Endothelial cell of umbilical vein (primary cell): ENCODE measurements at regions not wholly inside any gene's neighbourhood (a gene's known extent, or its start where the extent isn't known, plus 50 kb on each side); places are given as distances from the start of the nearest gene placed in this dataset.

Experiments used
- BruUV-seq: library from RNA; stranded (reverse); fragments of 400-500 nt; replicated peaks from 2 replicates; lab custom pipeline; 2021; lab: Mats Ljungman, UMichigan
- CTCF ChIA-PET: fragments of 300-600, 350-600 bp; sonication (Branson Sonifier 250); formaldehyde crosslinking; loops from one replicate; lab custom pipeline; 2021; ENCODE audit warnings: antibody characterized with exemption, inconsistent platforms; lab: Charles Lee
- POLR2A ChIA-PET: fragments of 300-600, 350-600 bp; sonication (Branson Sonifier 250); formaldehyde crosslinking; loops from one replicate; lab custom pipeline; 2021; ENCODE audit warnings: antibody characterized with exemption, inconsistent platforms; lab: Charles Lee
- DNase-seq: peaks from one replicate; pipeline ENCODE4 v3.0.0-alpha.2; 2011; ENCODE audit warnings: low read depth, low spot score
- FAIRE-seq: peaks from 2 replicates; lab custom pipeline; 2011; peaks lifted over from hg19 to GRCh38; lab: Jason Lieb, UNC
- H2AFZ ChIP-seq: 2 replicates; pipeline ENCODE4 v1.6.0; 2012; ENCODE audit warnings: low read depth, low read length, control low read depth, inconsistent platforms
- H3K27ac ChIP-seq: 2 replicates; pipeline ENCODE4 v1.5.1; 2011; ENCODE audit warnings: low read depth, mild to moderate bottlenecking, control low read depth, low read length, moderate library complexity; ENCODE audit not compliant: insufficient read depth
- H3K27me3 ChIP-seq, 2 experiments: 2 replicates each; pipeline versions ENCODE4 v1.6.0 to v1.6.1; 2011; ENCODE audit warnings: low read length in 2 of 2, mixed read lengths in 1 of 2; ENCODE audit not compliant: control insufficient read depth in 2 of 2, insufficient read depth in 2 of 2
- H3K36me3 ChIP-seq, 2 experiments: 2 replicates in 1 of 2; 3 replicates in 1 of 2; pipeline ENCODE4 v1.5.1; 2011; ENCODE audit warnings: low read length in 2 of 2, mild to moderate bottlenecking in 1 of 2, moderate library complexity in 1 of 2; ENCODE audit not compliant: control insufficient read depth in 2 of 2, insufficient read depth in 2 of 2; ENCODE audit errors: extremely low read depth in 1 of 2
- H3K4me1 ChIP-seq: 3 replicates; pipeline ENCODE4 v1.5.1; 2011; ENCODE audit warnings: mild to moderate bottlenecking, low read length; ENCODE audit not compliant: control insufficient read depth, insufficient read depth; ENCODE audit errors: extremely low read depth
- H3K4me2 ChIP-seq: 2 replicates; pipeline ENCODE4 v1.6.1; 2011; ENCODE audit warnings: low read length, control low read depth, mixed read lengths; ENCODE audit not compliant: insufficient read depth
- H3K4me3 ChIP-seq, 3 experiments: fragments of 200-600 bp in 1 of 3; sonication (generic), shearing (Covaris generic) in 1 of 3; replicated peaks in 1 of 3; 2 replicates each; pipeline ENCODE4 v1.5.1; 2011 to 2016; ENCODE audit warnings: control low read depth in 3 of 3, low read length in 3 of 3, mild to moderate bottlenecking in 2 of 3, inconsistent platforms in 1 of 3, low read depth in 1 of 3, moderate library complexity in 1 of 3; ENCODE audit not compliant: insufficient read depth in 1 of 3
- H3K79me2 ChIP-seq: 2 replicates; pipeline ENCODE4 v1.6.0; 2012; ENCODE audit warnings: low read length, inconsistent platforms; ENCODE audit not compliant: control insufficient read depth, insufficient read depth
- H3K9ac ChIP-seq: replicated peaks from 2 replicates; pipeline ENCODE3; 2011; ENCODE audit warnings: low read length, control low read depth; ENCODE audit not compliant: insufficient read depth; ENCODE audit errors: extremely low read depth
- H3K9me1 ChIP-seq: replicated peaks from 3 replicates; pipeline ENCODE4 v1.6.0; 2011; ENCODE audit warnings: mild to moderate bottlenecking, low read length; ENCODE audit not compliant: control insufficient read depth, insufficient read depth; ENCODE audit errors: extremely low read depth
- H3K9me3 ChIP-seq: replicated peaks from 2 replicates; pipeline ENCODE4 v1.5.1; 2012; ENCODE audit warnings: low read length, inconsistent platforms; ENCODE audit not compliant: control insufficient read depth, insufficient read depth
- H4K20me1 ChIP-seq: replicated peaks from 2 replicates; pipeline ENCODE3; 2011; ENCODE audit warnings: mild to moderate bottlenecking, low read length; ENCODE audit not compliant: control insufficient read depth, insufficient read depth; ENCODE audit errors: extremely low read depth
- EZH2 ChIP-seq: IDR thresholded peaks from 2 replicates; pipeline ENCODE4 v1.6.1; 2012; ENCODE audit warnings: borderline replicate concordance, low read depth, mild to moderate bottlenecking, moderate library complexity, low read length, inconsistent platforms; ENCODE audit not compliant: severe bottlenecking
- FOS ChIP-seq: IDR thresholded peaks from 2 replicates; pipeline ENCODE4 v1.6.1; 2011; ENCODE audit warnings: mild to moderate bottlenecking, low read length, moderate library complexity, borderline replicate concordance; ENCODE audit not compliant: insufficient read depth
- GATA2 ChIP-seq: IDR thresholded peaks from 2 replicates; pipeline ENCODE4 v1.7.0; 2011; ENCODE audit warnings: low read depth, mild to moderate bottlenecking, moderate library complexity, mixed read lengths, low read length; ENCODE audit not compliant: insufficient read length, insufficient read depth
- JUN ChIP-seq: IDR thresholded peaks from 2 replicates; pipeline ENCODE4 v1.6.1; 2011; ENCODE audit warnings: borderline replicate concordance, low read depth; ENCODE audit not compliant: insufficient read length, insufficient read depth
- MYC ChIP-seq: IDR thresholded peaks from one replicate; pipeline ENCODE4 v1.6.1; 2011; ENCODE audit warnings: mild to moderate bottlenecking, low read depth, low read length
- POLR2A ChIP-seq: IDR thresholded peaks from 2 replicates; pipeline ENCODE4 v1.6.1; 2012; ENCODE audit warnings: low read depth, mild to moderate bottlenecking, control low read depth, low read length
- POLR2AphosphoS5 ChIP-seq: IDR thresholded peaks from 2 replicates; pipeline ENCODE4 v1.6.1; 2012; ENCODE audit warnings: low read depth, mild to moderate bottlenecking, control low read depth, low read length, moderate library complexity; ENCODE audit not compliant: insufficient read depth
- dilution Hi-C: fragments of 300-500 bp; cut with MboI; formaldehyde crosslinking; loops from one replicate; pipeline ENCODE4 v1.15.0; 2019; ENCODE audit warnings: low sequenced_read_pairs; ENCODE audit not compliant: extremely low pct_ligation_motif_present
- intact Hi-C: fragments of 100-400 bp; cut with micrococcal nuclease; formaldehyde crosslinking; loops from one replicate; pipeline ENCODE4 v1.10.0; 2022
- TF ChIP-seq, protein P1 (sequence below): IDR thresholded peaks from 2 replicates; pipeline ENCODE4 v1.6.1; 2011; ENCODE audit not compliant: insufficient read depth, insufficient read length
- TF ChIP-seq, protein P2 (sequence below), 2 donors: IDR thresholded peaks; 1 replicate in 1 of 2; 2 replicates in 1 of 2; pipeline ENCODE4 v1.5.1; 2011; ENCODE audit warnings: low read length in 2 of 2, mild to moderate bottlenecking in 2 of 2, moderate library complexity in 2 of 2, control low read depth in 1 of 2, inconsistent platforms in 1 of 2, low read depth in 1 of 2; ENCODE audit not compliant: insufficient read depth in 1 of 2; ENCODE audit errors: extremely low read depth in 1 of 2

DNA sequence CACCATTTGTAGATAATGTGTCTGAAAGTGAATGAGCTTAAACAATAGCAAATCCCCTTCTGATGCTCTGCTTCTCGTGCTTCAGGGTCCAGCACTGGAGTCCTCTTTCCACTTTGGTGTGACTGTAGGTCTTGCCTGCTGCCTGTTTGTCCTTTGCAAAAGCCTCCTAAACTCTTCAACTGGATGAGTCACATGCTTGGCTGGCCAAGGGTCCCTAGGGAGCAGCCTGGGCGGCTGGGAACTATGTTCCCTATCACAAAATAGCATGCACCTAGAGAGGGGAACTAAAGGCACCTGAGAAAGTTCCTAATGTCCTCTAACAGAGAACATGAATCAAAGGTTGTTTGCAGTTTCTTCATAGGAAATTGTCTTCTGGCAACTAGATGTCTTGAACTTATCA is 607.2 kb upstream of the PLXNA2 start:
- ChIA-PET POLR2A (no interaction called here), CTCF (no interaction called here)
- H3K36me3 ChIP-seq = no peaks in the 10 kb centered on the region
- H3K27ac ChIP-seq = no peak overlapping the region
- no peak for DNase-seq
- intact Hi-C loops = no loop called here
- no peaks in the 10 kb centered on the region for H3K79me2 ChIP-seq
- H3K4me3 ChIP-seq = no peak overlapping the region
- H3K4me2 ChIP-seq = no peak overlapping the region
- no peaks in the 10 kb centered on the region for H3K9me1 ChIP-seq
- no peaks in the 10 kb centered on the region for H3K9me3 ChIP-seq
- BruUV-seq = no TSS peak
- FAIRE-seq = no peak
- no peaks in the 10 kb centered on the region for H3K27me3 ChIP-seq
- no peaks in the 10 kb centered on the region for H4K20me1 ChIP-seq
- H3K4me1 ChIP-seq = no peaks in the 10 kb centered on the region
- H3K9ac ChIP-seq = no peak overlapping the region
- dilution Hi-C loops = no loop called here
- H2AFZ ChIP-seq = no peak overlapping the region
- no peak for TF ChIP-seq POLR2AphosphoS5
- TF ChIP-seq MYC = no peak
- TF ChIP-seq POLR2A = no peak
- no peak for TF ChIP-seq GATA2
- TF ChIP-seq EZH2 = no peak
- TF ChIP-seq, protein P1, sequence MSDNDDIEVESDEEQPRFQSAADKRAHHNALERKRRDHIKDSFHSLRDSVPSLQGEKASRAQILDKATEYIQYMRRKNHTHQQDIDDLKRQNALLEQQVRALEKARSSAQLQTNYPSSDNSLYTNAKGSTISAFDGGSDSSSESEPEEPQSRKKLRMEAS = no peak
- no peak for TF ChIP-seq JUN
- no peak for TF ChIP-seq FOS
- TF ChIP-seq, protein P2, sequence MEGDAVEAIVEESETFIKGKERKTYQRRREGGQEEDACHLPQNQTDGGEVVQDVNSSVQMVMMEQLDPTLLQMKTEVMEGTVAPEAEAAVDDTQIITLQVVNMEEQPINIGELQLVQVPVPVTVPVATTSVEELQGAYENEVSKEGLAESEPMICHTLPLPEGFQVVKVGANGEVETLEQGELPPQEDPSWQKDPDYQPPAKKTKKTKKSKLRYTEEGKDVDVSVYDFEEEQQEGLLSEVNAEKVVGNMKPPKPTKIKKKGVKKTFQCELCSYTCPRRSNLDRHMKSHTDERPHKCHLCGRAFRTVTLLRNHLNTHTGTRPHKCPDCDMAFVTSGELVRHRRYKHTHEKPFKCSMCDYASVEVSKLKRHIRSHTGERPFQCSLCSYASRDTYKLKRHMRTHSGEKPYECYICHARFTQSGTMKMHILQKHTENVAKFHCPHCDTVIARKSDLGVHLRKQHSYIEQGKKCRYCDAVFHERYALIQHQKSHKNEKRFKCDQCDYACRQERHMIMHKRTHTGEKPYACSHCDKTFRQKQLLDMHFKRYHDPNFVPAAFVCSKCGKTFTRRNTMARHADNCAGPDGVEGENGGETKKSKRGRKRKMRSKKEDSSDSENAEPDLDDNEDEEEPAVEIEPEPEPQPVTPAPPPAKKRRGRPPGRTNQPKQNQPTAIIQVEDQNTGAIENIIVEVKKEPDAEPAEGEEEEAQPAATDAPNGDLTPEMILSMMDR (IDR thresholded peaks at IDR 0.05; ENCODE audit: extremely low read depth in 1 of 2, insufficient read depth in 1 of 2, low read depth in 1 of 2, low read length in 2 of 2) = no peak
